ENCODE measurements at regions not wholly inside any gene's neighbourhood (a gene's known extent, or its start where the extent isn't known, plus 50 kb on each side); places are given as distances from the start of the nearest gene placed in this dataset.

DNA sequence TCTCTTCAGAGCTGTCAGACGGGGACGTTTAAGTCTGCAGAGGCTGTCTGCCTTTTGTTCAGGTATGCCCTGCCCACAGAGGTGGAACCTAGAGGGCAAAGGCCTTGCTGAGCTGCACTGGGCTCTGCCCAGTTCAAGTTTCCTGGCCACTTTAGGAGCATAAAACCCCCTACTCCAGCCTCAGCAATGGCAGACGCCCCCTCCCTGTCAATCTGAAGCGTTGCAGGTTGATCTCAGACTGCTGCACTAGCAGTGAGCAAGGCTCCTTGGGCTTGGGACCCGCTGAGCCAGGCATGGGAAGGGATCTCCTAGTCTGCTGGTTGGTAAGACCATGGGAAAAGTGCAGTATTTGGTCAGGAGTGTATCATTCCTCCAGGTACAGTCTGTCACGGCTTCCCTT is 66.6 kb upstream of the TP53I11 start (continued):
- TF ChIP-seq, protein P1, sequence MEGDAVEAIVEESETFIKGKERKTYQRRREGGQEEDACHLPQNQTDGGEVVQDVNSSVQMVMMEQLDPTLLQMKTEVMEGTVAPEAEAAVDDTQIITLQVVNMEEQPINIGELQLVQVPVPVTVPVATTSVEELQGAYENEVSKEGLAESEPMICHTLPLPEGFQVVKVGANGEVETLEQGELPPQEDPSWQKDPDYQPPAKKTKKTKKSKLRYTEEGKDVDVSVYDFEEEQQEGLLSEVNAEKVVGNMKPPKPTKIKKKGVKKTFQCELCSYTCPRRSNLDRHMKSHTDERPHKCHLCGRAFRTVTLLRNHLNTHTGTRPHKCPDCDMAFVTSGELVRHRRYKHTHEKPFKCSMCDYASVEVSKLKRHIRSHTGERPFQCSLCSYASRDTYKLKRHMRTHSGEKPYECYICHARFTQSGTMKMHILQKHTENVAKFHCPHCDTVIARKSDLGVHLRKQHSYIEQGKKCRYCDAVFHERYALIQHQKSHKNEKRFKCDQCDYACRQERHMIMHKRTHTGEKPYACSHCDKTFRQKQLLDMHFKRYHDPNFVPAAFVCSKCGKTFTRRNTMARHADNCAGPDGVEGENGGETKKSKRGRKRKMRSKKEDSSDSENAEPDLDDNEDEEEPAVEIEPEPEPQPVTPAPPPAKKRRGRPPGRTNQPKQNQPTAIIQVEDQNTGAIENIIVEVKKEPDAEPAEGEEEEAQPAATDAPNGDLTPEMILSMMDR (IDR thresholded peaks at IDR 0.05): no peak
- TF ChIP-seq MXI1 (IDR thresholded peaks at IDR 0.05; ENCODE audit: low read depth, low read length) (no peak), EP300 (IDR thresholded peaks at IDR 0.05; ENCODE audit: borderline replicate concordance in 1 of 2, low read depth in 1 of 2, low read length in 1 of 2) (no peak), NFIC (IDR thresholded peaks at IDR 0.05; ENCODE audit: borderline replicate concordance) (no peak), RFX5 (IDR thresholded peaks at IDR 0.05; ENCODE audit: low read length) (no peak)

DNA sequence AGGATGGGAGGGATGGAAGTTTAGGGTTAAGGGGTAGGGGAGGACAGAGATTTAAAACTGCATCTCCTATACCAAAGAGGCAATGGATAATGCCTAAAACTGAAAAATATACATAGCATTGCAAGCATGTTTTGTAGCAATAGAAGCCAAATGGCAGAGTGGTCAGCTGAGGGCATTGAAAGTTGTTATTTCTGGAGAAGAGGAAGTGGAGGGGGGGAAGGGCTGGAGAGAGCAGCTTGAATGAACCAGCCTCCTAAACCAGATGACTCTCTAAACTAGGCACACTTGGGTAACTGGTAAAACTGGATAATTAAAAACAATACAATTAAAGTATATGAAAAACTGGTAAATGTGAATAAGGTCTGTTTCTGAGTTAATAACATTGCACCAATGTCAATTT is 70.3 kb upstream of the TP53I11 start:
- H3K4me2 ChIP-seq: no peak overlapping the region
- H3K27ac ChIP-seq (ENCODE audit: low read depth in 2 of 2, low read length in 1 of 2): no peak overlapping the region
- H3K9me3 ChIP-seq: no peaks in the 10 kb centered on the region
- no peaks in the 10 kb centered on the region for H3K79me2 ChIP-seq (ENCODE audit: insufficient read depth)
- H3K9ac ChIP-seq: no peak overlapping the region
- no peaks in the 10 kb centered on the region for H3K9me2 ChIP-seq
- POLR2A ChIA-PET: no interaction called here
- H3K27me3 ChIP-seq (ENCODE audit: insufficient read depth): peaks cover 13% of the 10 kb centered on the region; the same call in 1 of the 2 replicates
- no peaks in the 10 kb centered on the region for H3K36me3 ChIP-seq (replicated peaks in 1 of 2; ENCODE audit: control insufficient read depth in 1 of 2, insufficient read depth in 2 of 2, low read length in 1 of 2)
- CTCF ChIA-PET: interaction anchor here (1.1 kb wide), 1 partner anchor 85 kb away, joined by 4 read pairs; no protein-coding TSS in a partner anchor
- no peaks in the 10 kb centered on the region for H4K20me1 ChIP-seq (ENCODE audit: insufficient read depth)
- no peak for TF ChIP-seq GABPA (IDR thresholded peaks at IDR 0.05; ENCODE audit: low read depth)
- TF ChIP-seq RFX5 (IDR thresholded peaks at IDR 0.05; ENCODE audit: low read length): no peak
- peaks cover 0 to 11% of the 10 kb centered on the region in 2 experiments; a peak in 1 of 4 replicates for H3K4me1 ChIP-seq (ENCODE audit: control insufficient read depth in 1 of 2, insufficient read depth in 2 of 2, low read depth in 1 of 2, low read length in 1 of 2)
- no peak overlapping the region for H3K4me3 ChIP-seq (ENCODE audit: low read depth in 2 of 2, low read length in 1 of 2)
- no peak for DNase-seq
- H3F3A ChIP-seq (replicated peaks; ENCODE audit: insufficient read depth): no peaks in the 10 kb centered on the region
- H2AFZ ChIP-seq (ENCODE audit: low read depth): no peak overlapping the region

DNA sequence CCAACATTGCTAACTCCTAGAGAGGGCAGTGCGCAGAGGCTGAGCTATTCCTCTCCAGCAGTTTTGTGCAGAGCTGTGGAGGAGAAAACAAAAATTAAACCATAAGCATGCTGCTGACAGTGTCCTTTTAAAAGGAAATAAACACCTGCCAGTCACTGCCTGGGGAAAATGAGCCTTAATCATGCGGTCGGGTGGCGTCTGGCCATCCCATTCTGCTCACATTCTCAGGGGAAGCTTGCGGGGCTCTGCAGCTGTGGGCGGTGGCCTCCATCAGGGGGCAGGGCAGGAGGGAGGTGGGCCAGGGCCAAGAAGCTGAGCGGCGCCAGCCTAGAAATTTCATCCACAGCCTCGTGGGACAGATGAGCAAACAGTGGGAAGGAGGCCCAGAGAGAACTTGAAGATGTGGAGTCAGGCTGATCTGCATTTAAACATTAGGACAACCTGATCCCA is 71.0 kb upstream of the TP53I11 start:
- H2AFZ ChIP-seq (ENCODE audit: low read depth): no peak overlapping the region
- H3K79me2 ChIP-seq (ENCODE audit: insufficient read depth): no peaks in the 10 kb centered on the region
- H3K36me3 ChIP-seq (replicated peaks in 1 of 2; ENCODE audit: control insufficient read depth in 1 of 2, insufficient read depth in 2 of 2, low read length in 1 of 2): no peaks in the 10 kb centered on the region
- H3K27ac ChIP-seq (ENCODE audit: low read depth in 2 of 2, low read length in 1 of 2): no peak overlapping the region
- no peaks in the 10 kb centered on the region for H4K20me1 ChIP-seq (ENCODE audit: insufficient read depth)
- ChIA-PET POLR2A (no interaction called here), CTCF (interaction anchor here (0.7 to 1.7 kb wide), 5 partner anchors 12 to 408 kb away, joined by 3 to 4 read pairs (median 3); no protein-coding TSS in a partner anchor)
- no peak overlapping the region for H3K9ac ChIP-seq
- no peak overlapping the region for H3K4me3 ChIP-seq (ENCODE audit: low read depth in 2 of 2, low read length in 1 of 2)
- peaks cover 13% of the 10 kb centered on the region; the same call in 1 of the 2 replicates for H3K27me3 ChIP-seq (ENCODE audit: insufficient read depth)
- 55% methylated on average over 6 of the region's 9 CpGs for WGBS (ENCODE audit: low lambda C conversion rate)
- no peaks in the 10 kb centered on the region for H3K9me3 ChIP-seq
- no peaks in the 10 kb centered on the region for H3K9me2 ChIP-seq
- H3K4me1 ChIP-seq (ENCODE audit: control insufficient read depth in 1 of 2, insufficient read depth in 2 of 2, low read depth in 1 of 2, low read length in 1 of 2): peaks cover 0 to 17% of the 10 kb centered on the region in 2 experiments; a peak in 1 of 4 replicates
- H3K4me2 ChIP-seq: no peak overlapping the region
- peak; percentile 33 for DNase-seq
- no peaks in the 10 kb centered on the region for H3F3A ChIP-seq (replicated peaks; ENCODE audit: insufficient read depth)
- no peak for TF ChIP-seq RXRA (IDR thresholded peaks at IDR 0.05; ENCODE audit: borderline replicate concordance, low read depth)
- TF ChIP-seq, protein P2, sequence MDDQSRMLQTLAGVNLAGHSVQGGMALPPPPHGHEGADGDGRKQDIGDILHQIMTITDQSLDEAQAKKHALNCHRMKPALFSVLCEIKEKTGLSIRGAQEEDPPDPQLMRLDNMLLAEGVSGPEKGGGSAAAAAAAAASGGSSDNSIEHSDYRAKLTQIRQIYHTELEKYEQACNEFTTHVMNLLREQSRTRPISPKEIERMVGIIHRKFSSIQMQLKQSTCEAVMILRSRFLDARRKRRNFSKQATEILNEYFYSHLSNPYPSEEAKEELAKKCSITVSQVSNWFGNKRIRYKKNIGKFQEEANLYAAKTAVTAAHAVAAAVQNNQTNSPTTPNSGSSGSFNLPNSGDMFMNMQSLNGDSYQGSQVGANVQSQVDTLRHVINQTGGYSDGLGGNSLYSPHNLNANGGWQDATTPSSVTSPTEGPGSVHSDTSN (IDR thresholded peaks at IDR 0.05): no peak
- TF ChIP-seq TEAD4 (IDR thresholded peaks at IDR 0.05; ENCODE audit: borderline replicate concordance, insufficient read depth): no peak
- no peak for TF ChIP-seq RCOR1 (IDR thresholded peaks at IDR 0.05; ENCODE audit: low read length)
- TF ChIP-seq, protein P3, sequence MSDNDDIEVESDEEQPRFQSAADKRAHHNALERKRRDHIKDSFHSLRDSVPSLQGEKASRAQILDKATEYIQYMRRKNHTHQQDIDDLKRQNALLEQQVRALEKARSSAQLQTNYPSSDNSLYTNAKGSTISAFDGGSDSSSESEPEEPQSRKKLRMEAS (IDR thresholded peaks at IDR 0.05; ENCODE audit: low read depth): no peak
- no peak for TF ChIP-seq CHD2 (IDR thresholded peaks at IDR 0.05; ENCODE audit: low read length, partially characterized antibody)
- no peak for TF ChIP-seq GATA2 (CRISPR knock-in tag; IDR thresholded peaks at IDR 0.05)
- TF ChIP-seq YY1 (IDR thresholded peaks at IDR 0.05; ENCODE audit: low read depth): no peak
- TF ChIP-seq, protein P4, sequence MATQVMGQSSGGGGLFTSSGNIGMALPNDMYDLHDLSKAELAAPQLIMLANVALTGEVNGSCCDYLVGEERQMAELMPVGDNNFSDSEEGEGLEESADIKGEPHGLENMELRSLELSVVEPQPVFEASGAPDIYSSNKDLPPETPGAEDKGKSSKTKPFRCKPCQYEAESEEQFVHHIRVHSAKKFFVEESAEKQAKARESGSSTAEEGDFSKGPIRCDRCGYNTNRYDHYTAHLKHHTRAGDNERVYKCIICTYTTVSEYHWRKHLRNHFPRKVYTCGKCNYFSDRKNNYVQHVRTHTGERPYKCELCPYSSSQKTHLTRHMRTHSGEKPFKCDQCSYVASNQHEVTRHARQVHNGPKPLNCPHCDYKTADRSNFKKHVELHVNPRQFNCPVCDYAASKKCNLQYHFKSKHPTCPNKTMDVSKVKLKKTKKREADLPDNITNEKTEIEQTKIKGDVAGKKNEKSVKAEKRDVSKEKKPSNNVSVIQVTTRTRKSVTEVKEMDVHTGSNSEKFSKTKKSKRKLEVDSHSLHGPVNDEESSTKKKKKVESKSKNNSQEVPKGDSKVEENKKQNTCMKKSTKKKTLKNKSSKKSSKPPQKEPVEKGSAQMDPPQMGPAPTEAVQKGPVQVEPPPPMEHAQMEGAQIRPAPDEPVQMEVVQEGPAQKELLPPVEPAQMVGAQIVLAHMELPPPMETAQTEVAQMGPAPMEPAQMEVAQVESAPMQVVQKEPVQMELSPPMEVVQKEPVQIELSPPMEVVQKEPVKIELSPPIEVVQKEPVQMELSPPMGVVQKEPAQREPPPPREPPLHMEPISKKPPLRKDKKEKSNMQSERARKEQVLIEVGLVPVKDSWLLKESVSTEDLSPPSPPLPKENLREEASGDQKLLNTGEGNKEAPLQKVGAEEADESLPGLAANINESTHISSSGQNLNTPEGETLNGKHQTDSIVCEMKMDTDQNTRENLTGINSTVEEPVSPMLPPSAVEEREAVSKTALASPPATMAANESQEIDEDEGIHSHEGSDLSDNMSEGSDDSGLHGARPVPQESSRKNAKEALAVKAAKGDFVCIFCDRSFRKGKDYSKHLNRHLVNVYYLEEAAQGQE (IDR thresholded peaks at IDR 0.05; ENCODE audit: low read depth, low read length): no peak
- no peak for TF ChIP-seq TAF1 (IDR thresholded peaks at IDR 0.05; ENCODE audit: borderline replicate concordance, low read depth, low read length)
- TF ChIP-seq POLR2AphosphoS5 (IDR thresholded peaks at IDR 0.05; ENCODE audit: low read depth, low read length): no peak
- TF ChIP-seq FOXM1 (IDR thresholded peaks at IDR 0.05; ENCODE audit: low read depth): no peak

All from SK-N-SH (cell line).